ENCODE measurements at regions not wholly inside any gene's neighbourhood (a gene's known extent, or its start where the extent isn't known, plus 50 kb on each side); places are given as distances from the start of the nearest gene placed in this dataset.

DNA sequence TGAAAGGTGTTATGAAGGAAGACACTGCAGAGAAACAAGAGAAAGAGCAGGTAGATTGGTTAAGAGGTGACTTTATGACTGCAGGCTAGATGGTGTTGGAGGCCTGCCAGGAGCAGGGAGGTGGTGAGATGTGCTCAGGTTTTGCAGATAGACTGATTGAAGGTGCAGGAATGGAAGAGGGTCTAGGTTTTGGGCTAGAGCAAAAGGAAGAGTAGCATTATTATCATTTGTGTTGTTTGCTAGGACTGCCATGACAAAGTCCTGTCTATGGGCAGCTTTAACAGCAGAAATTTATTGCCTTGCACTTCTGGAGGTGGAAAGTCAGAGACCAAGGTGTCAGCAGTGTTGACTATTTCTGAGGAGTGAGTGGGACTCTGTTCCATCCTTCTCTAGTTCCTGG lies 172.9 kb upstream of the SOX11 start:
- Histone ChIP-seq H3K36me3 (ENCODE audit: low read depth) (no peaks in the 10 kb centered on the region), H3K9me3 (peaks cover 19% of the 10 kb centered on the region), H3K4me3 (no peak overlapping the region), H3K4me1 (ENCODE audit: low read depth) (no peaks in the 10 kb centered on the region)
- ATAC-seq (no peak), DNase-seq (no peak)
- TF ChIP-seq, protein P1, sequence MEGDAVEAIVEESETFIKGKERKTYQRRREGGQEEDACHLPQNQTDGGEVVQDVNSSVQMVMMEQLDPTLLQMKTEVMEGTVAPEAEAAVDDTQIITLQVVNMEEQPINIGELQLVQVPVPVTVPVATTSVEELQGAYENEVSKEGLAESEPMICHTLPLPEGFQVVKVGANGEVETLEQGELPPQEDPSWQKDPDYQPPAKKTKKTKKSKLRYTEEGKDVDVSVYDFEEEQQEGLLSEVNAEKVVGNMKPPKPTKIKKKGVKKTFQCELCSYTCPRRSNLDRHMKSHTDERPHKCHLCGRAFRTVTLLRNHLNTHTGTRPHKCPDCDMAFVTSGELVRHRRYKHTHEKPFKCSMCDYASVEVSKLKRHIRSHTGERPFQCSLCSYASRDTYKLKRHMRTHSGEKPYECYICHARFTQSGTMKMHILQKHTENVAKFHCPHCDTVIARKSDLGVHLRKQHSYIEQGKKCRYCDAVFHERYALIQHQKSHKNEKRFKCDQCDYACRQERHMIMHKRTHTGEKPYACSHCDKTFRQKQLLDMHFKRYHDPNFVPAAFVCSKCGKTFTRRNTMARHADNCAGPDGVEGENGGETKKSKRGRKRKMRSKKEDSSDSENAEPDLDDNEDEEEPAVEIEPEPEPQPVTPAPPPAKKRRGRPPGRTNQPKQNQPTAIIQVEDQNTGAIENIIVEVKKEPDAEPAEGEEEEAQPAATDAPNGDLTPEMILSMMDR (IDR thresholded peaks at IDR 0.05), result no peak
- intact Hi-C loops (cut with DNase I, micrococcal nuclease), result no loop called here

DNA sequence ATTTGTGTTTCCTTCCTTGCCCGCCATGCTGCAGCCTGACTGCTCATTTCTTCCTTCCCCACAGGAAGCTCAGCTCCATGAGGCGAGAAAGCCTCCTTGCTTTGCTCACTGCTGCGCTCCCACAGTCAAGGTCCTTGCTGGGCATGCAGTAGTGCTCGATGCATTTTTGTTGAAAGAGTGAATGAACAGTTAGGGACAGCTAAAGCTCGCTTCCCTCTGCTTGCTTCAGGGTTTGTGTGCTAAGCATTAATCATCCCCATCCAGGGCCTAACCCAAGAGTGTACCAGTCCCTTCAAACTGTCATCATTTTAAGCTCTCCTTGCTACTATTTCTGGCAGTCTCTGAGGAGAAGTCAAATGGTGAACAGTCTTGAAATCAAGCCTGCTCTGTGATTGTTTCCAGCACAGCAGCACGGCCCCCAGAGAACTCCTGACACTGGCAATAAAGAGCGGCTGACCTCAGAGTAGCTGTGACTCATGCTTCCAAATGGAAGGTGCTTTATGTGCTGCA lies 171.7 kb upstream of the SOX11 start:
- Histone ChIP-seq H3K4me3 (no peak overlapping the region), H3K9me3 (peaks cover 12% of the 10 kb centered on the region), H3K36me3 (ENCODE audit: low read depth) (no peaks in the 10 kb centered on the region), H3K4me1 (ENCODE audit: low read depth) (no peaks in the 10 kb centered on the region)
- TF ChIP-seq, protein P1 (IDR thresholded peaks at IDR 0.05), result no peak
- intact Hi-C loops (cut with DNase I, micrococcal nuclease), result no loop called here
- ATAC-seq, result no peak
- DNase-seq, result no peak

- H3K4me1 ChIP-seq (ENCODE audit: low read depth), result no peaks in the 10 kb centered on the region
- ATAC-seq, result no peak
- DNase-seq, result no peak
- H3K4me3 ChIP-seq, result no peak overlapping the region
- intact Hi-C loops (cut with DNase I, micrococcal nuclease), result no loop called here
- TF ChIP-seq, protein P1 (IDR thresholded peaks at IDR 0.05), result no peak
- no peaks in the 10 kb centered on the region for H3K36me3 ChIP-seq (ENCODE audit: low read depth)
- peaks cover 13% of the 10 kb centered on the region for H3K9me3 ChIP-seq
These were observed 170.7 kb upstream of the SOX11 start for GRCh38 chr2:5521461-5521860.

- TF ChIP-seq, protein P1 (IDR thresholded peaks at IDR 0.05), result no peak
- H3K4me3 ChIP-seq, result no peak overlapping the region
- intact Hi-C loops (cut with DNase I, micrococcal nuclease), result no loop called here
- H3K9me3 ChIP-seq, result peaks cover 17% of the 10 kb centered on the region
- DNase-seq (no peak), ATAC-seq (no peak)
- no peaks in the 10 kb centered on the region for H3K36me3 ChIP-seq (ENCODE audit: low read depth)
- H3K4me1 ChIP-seq (ENCODE audit: low read depth), result no peaks in the 10 kb centered on the region
These were observed 167.6 kb upstream of the SOX11 start for GRCh38 chr2:5524551-5524950.

GRCh38 chr2:5528706-5529105 lies 163.5 kb upstream of the SOX11 start:
- TF ChIP-seq, protein P1 (IDR thresholded peaks at IDR 0.05), result no peak
- Histone ChIP-seq H3K9me3 (peaks cover 29% of the 10 kb centered on the region), H3K4me1 (ENCODE audit: low read depth) (no peaks in the 10 kb centered on the region), H3K4me3 (no peak overlapping the region), H3K36me3 (ENCODE audit: low read depth) (no peaks in the 10 kb centered on the region)
- ATAC-seq, result no peak
- DNase-seq, result no peak
- intact Hi-C loops (cut with DNase I, micrococcal nuclease), result no loop called here
